Endothelial cell of umbilical vein (primary cell): ENCODE measurements at regions not wholly inside any gene's neighbourhood (a gene's known extent, or its start where the extent isn't known, plus 50 kb on each side); places are given as distances from the start of the nearest gene placed in this dataset.

Experiments used
- BruUV-seq: library from RNA; stranded (reverse); fragments of 400-500 nt; replicated peaks from 2 replicates; lab custom pipeline; 2021; lab: Mats Ljungman, UMichigan
- CTCF ChIA-PET: fragments of 300-600, 350-600 bp; sonication (Branson Sonifier 250); formaldehyde crosslinking; loops from one replicate; lab custom pipeline; 2021; ENCODE audit warnings: antibody characterized with exemption, inconsistent platforms; lab: Charles Lee
- POLR2A ChIA-PET: fragments of 300-600, 350-600 bp; sonication (Branson Sonifier 250); formaldehyde crosslinking; loops from one replicate; lab custom pipeline; 2021; ENCODE audit warnings: antibody characterized with exemption, inconsistent platforms; lab: Charles Lee
- DNase-seq: peaks from one replicate; pipeline ENCODE4 v3.0.0-alpha.2; 2011; ENCODE audit warnings: low read depth, low spot score
- FAIRE-seq: peaks from 2 replicates; lab custom pipeline; 2011; peaks lifted over from hg19 to GRCh38; lab: Jason Lieb, UNC
- H2AFZ ChIP-seq: 2 replicates; pipeline ENCODE4 v1.6.0; 2012; ENCODE audit warnings: low read depth, low read length, control low read depth, inconsistent platforms
- H3K27ac ChIP-seq: 2 replicates; pipeline ENCODE4 v1.5.1; 2011; ENCODE audit warnings: low read depth, mild to moderate bottlenecking, control low read depth, low read length, moderate library complexity; ENCODE audit not compliant: insufficient read depth
- H3K27me3 ChIP-seq, 2 experiments: 2 replicates each; pipeline versions ENCODE4 v1.6.0 to v1.6.1; 2011; ENCODE audit warnings: low read length in 2 of 2, mixed read lengths in 1 of 2; ENCODE audit not compliant: control insufficient read depth in 2 of 2, insufficient read depth in 2 of 2
- H3K36me3 ChIP-seq, 2 experiments: 2 replicates in 1 of 2; 3 replicates in 1 of 2; pipeline ENCODE4 v1.5.1; 2011; ENCODE audit warnings: low read length in 2 of 2, mild to moderate bottlenecking in 1 of 2, moderate library complexity in 1 of 2; ENCODE audit not compliant: control insufficient read depth in 2 of 2, insufficient read depth in 2 of 2; ENCODE audit errors: extremely low read depth in 1 of 2
- H3K4me1 ChIP-seq: 3 replicates; pipeline ENCODE4 v1.5.1; 2011; ENCODE audit warnings: mild to moderate bottlenecking, low read length; ENCODE audit not compliant: control insufficient read depth, insufficient read depth; ENCODE audit errors: extremely low read depth
- H3K4me2 ChIP-seq: 2 replicates; pipeline ENCODE4 v1.6.1; 2011; ENCODE audit warnings: low read length, control low read depth, mixed read lengths; ENCODE audit not compliant: insufficient read depth
- H3K4me3 ChIP-seq, 3 experiments: fragments of 200-600 bp in 1 of 3; sonication (generic), shearing (Covaris generic) in 1 of 3; replicated peaks in 1 of 3; 2 replicates each; pipeline ENCODE4 v1.5.1; 2011 to 2016; ENCODE audit warnings: control low read depth in 3 of 3, low read length in 3 of 3, mild to moderate bottlenecking in 2 of 3, inconsistent platforms in 1 of 3, low read depth in 1 of 3, moderate library complexity in 1 of 3; ENCODE audit not compliant: insufficient read depth in 1 of 3
- H3K79me2 ChIP-seq: 2 replicates; pipeline ENCODE4 v1.6.0; 2012; ENCODE audit warnings: low read length, inconsistent platforms; ENCODE audit not compliant: control insufficient read depth, insufficient read depth
- H3K9ac ChIP-seq: replicated peaks from 2 replicates; pipeline ENCODE3; 2011; ENCODE audit warnings: low read length, control low read depth; ENCODE audit not compliant: insufficient read depth; ENCODE audit errors: extremely low read depth
- H3K9me1 ChIP-seq: replicated peaks from 3 replicates; pipeline ENCODE4 v1.6.0; 2011; ENCODE audit warnings: mild to moderate bottlenecking, low read length; ENCODE audit not compliant: control insufficient read depth, insufficient read depth; ENCODE audit errors: extremely low read depth
- H3K9me3 ChIP-seq: replicated peaks from 2 replicates; pipeline ENCODE4 v1.5.1; 2012; ENCODE audit warnings: low read length, inconsistent platforms; ENCODE audit not compliant: control insufficient read depth, insufficient read depth
- H4K20me1 ChIP-seq: replicated peaks from 2 replicates; pipeline ENCODE3; 2011; ENCODE audit warnings: mild to moderate bottlenecking, low read length; ENCODE audit not compliant: control insufficient read depth, insufficient read depth; ENCODE audit errors: extremely low read depth
- EZH2 ChIP-seq: IDR thresholded peaks from 2 replicates; pipeline ENCODE4 v1.6.1; 2012; ENCODE audit warnings: borderline replicate concordance, low read depth, mild to moderate bottlenecking, moderate library complexity, low read length, inconsistent platforms; ENCODE audit not compliant: severe bottlenecking
- JUN ChIP-seq: IDR thresholded peaks from 2 replicates; pipeline ENCODE4 v1.6.1; 2011; ENCODE audit warnings: borderline replicate concordance, low read depth; ENCODE audit not compliant: insufficient read length, insufficient read depth
- dilution Hi-C: fragments of 300-500 bp; cut with MboI; formaldehyde crosslinking; loops from one replicate; pipeline ENCODE4 v1.15.0; 2019; ENCODE audit warnings: low sequenced_read_pairs; ENCODE audit not compliant: extremely low pct_ligation_motif_present
- intact Hi-C: fragments of 100-400 bp; cut with micrococcal nuclease; formaldehyde crosslinking; loops from one replicate; pipeline ENCODE4 v1.10.0; 2022

DNA sequence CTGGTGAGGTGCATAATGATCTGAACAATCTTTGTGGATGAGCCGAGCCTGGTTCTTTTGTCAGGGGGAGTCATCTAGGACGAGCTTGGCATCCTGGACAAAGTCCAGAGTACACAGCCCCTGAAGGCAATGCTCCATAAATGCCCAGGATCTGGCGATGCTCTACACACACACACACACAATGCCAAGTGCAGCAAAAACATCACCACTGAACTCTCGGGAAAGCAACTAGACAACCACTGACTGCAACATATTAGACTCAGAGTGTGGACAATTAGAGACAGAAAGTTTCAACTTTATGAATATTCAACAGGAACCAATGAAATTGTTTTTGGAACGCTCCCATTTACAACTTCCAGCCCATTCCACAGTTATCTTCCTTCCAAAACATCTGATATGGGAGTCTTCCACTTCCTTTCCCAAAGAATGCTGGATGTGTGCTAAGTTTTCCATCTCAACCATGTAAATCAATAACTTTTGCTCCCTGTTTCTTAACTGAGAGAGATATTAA is 227.6 kb upstream of the ANKRD55 start:
- Histone ChIP-seq H3K27me3 (peaks cover 8 to 11% of the 10 kb centered on the region in 2 experiments), H3K4me2 (peak overlapping the region; percentile 36)
- intact Hi-C loops = no loop called here

GRCh38 chr5:56460195-56460546 is 227.0 kb upstream of the ANKRD55 start:
- dilution Hi-C loops (no loop called here), intact Hi-C loops (no loop called here)
- POLR2A ChIA-PET = no interaction called here
- H3K36me3 ChIP-seq = no peaks in the 10 kb centered on the region
- TF ChIP-seq EZH2 = no peak
- CTCF ChIA-PET = no interaction called here
- peak; percentile 45 for DNase-seq
- no peaks in the 10 kb centered on the region for H3K9me3 ChIP-seq
- H3K79me2 ChIP-seq = no peaks in the 10 kb centered on the region
- H3K4me3 ChIP-seq = no peak overlapping the region
- no peaks in the 10 kb centered on the region for H3K9me1 ChIP-seq
- H2AFZ ChIP-seq = no peak overlapping the region
- no peaks in the 10 kb centered on the region for H4K20me1 ChIP-seq
- H3K4me1 ChIP-seq = peaks cover 4% of the 10 kb centered on the region
- no peak for FAIRE-seq
- no peak overlapping the region for H3K9ac ChIP-seq
- H3K4me2 ChIP-seq = no peak overlapping the region
- no peak overlapping the region for H3K27ac ChIP-seq
- H3K27me3 ChIP-seq = peaks cover 8 to 11% of the 10 kb centered on the region in 2 experiments
- no TSS peak for BruUV-seq

More for the DNA sequence above, 227.6 kb upstream of the ANKRD55 start:
- H3K4me1 ChIP-seq = peaks cover 4% of the 10 kb centered on the region
- ChIA-PET CTCF (no interaction called here), POLR2A (no interaction called here)
- peak; percentile 74 for DNase-seq
- no peaks in the 10 kb centered on the region for H4K20me1 ChIP-seq
- BruUV-seq = no TSS peak
- no peaks in the 10 kb centered on the region for H3K79me2 ChIP-seq
- no peak overlapping the region for H3K4me3 ChIP-seq
- no peaks in the 10 kb centered on the region for H3K9me1 ChIP-seq
- TF ChIP-seq EZH2 (no peak), JUN (no peak)
- no peaks in the 10 kb centered on the region for H3K9me3 ChIP-seq
- H2AFZ ChIP-seq = peak overlapping the region; percentile 34
- no peak for FAIRE-seq
- no peak overlapping the region for H3K27ac ChIP-seq
- dilution Hi-C loops = no loop called here
- H3K9ac ChIP-seq = no peak overlapping the region
- no peaks in the 10 kb centered on the region for H3K36me3 ChIP-seq
